Activated CD4-positive, alpha-beta T cell treated with anti-CD3 and anti-CD28 coated beads for 4 hours (primary cell): ENCODE measurements at regions not wholly inside any gene's neighbourhood (a gene's known extent, or its start where the extent isn't known, plus 50 kb on each side); places are given as distances from the start of the nearest gene placed in this dataset.
"Not testable (repeated sequence)": the region's sequence is repeated elsewhere in the genome, so short reads cannot be mapped to it uniquely, and the experiment has no call there.

Source experiments
- DNase-seq, 2 donors: peaks; one replicate each; pipeline ENCODE4 v3.0.0-alpha.2; 2020

DNA sequence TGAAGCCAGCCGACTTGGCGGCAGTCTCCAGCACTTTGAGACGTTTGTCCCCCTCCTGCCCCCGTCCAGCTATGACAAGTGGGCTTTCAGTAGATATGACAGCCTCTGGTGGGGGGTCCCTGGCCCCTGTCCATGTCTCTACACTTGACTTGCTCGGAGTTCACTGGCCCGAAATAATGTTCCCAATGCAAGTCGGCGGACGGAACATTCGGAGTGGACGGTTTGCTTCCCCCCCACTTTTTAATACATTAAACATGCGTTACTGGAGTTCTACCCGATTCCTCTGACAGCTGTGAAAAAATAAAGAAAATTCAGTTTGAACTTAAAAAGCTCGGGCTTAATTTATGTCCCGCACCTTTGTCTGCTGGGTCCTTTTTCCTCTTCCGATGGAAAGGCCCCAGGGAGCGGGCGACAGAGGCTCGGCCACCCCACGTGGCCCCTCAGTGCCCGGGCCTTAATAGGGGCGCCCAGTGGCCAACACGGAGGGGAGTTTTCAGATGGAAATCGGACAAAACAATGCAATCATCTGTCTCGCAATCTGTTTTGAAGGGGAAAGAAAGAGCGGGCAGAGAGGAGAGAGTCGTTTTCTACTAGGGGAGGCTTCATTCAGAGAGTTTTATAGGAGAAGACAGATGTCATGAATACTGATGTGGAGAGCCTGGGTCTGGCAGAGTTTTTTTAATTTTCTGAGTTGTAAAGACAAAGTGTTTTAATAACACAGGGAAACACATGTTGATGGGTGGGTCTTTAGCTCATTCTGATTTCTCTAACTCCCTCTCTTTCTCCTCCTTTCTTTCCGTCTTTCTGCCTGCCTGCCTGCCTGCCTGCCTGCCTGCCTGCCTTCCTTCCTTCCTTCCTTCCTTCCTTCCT is 50.2 kb downstream of the SMIM38 start:
- no peak for DNase-seq

DNA sequence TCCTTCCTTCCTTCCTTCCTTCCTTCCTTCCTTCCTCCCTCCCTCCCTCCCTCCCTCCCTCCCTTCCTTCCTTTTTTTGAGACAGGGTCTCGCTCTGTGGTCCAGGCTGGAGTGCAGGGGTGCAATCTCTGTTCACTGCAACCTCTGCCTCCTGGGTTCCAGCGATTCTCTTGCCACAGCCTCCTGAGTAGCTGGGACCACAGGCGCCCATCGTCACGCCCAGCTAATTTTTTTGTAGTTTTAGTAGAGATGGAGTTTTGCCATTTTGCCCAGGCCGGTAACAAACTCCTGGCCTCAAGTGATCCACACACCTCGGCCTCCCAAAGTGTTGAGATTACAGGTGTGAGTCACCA is 50.9 kb downstream of the SMIM38 start:
- DNase-seq, result not testable (repeated sequence)

DNA sequence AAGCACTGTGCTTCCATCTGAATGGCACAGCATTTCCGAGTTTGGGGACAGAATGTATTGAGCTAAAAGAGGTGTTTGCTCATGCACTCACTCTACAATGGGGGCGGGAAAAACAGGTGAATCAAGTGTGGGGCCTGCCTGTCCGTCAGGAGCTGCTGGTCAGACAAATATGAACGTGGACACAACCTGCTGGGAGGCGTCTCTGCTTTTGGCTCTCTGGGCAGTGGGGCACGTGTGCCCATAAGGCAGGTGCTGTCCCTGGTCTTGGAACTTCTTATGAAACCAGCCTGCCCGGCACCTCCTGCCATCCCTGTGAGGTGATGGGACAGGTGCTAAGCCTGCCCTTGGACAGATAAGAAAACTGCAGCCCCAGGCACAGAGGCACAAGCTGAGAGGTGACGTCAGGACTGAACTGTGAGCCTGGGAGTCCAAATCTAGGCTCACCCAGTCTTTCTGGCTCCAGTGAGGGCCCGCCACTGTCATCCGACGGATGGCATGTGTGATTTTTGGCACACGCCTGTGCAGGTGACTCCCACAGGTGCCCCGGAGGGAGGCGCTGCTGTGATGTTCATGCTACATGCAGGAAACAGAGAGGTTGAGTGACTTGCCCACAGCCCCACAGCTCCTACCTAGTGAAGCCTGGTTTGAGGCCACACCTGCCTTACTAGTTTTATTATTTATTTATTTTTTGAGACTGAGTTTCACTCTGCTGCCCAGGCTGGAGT is 51.6 kb downstream of the SMIM38 start:
- no peak for DNase-seq

DNA sequence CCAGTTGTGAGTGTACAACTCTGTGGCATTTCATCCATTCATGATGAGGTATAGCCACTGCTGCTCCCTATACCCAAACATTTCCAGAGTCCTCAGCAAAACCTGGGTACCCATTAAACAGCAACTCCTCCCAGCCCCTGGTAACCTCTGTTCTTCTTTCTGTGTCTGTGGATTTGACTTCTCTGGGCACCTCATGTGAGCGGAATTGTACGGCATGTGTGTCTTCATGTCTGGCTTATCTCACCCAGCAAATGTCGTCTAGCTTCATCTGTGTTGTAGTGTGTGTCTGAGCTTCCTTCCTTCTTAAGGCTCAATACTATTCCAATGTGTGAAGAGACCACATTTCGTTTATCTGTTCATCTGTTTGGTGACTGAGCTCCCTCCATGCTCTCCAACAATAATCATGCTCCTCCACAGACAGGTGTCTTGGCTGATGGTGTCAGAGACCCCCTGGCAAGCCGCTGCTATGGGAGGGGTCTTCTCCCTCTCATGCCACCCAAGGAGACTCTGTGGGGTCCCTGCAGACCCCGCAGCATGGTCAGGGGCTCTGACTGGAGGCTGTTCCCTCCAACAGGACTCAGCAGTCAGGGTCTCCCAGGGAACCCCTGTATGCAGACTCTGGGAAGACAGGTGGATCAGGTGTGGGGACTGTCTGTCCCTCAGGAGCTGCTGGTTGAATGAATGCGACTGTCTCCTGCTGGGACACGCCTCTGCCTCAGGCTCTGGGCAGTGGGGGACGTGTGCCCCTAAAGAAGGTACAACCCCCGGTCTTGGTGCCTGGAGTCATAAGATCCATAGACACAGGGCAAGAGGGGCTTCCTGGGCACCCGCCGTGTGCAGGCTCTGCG is 52.7 kb downstream of the SMIM38 start:
- no peak for DNase-seq

DNA sequence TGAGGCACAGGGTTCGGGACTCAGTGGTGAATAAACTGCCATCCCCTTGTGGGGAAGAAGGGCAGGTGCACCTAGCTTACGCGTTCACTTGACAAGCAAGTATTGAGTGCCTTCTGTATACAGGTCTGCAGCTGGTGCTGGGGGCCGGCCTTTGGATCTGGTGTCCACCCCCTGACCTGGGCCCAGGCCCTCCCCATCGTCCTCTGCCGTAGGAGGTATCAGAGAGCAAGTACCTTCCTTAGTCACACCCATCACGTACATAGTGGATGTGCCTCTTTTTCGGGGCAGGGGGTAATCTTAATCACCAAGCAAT is 53.3 kb downstream of the SMIM38 start:
- no peak for DNase-seq

DNA sequence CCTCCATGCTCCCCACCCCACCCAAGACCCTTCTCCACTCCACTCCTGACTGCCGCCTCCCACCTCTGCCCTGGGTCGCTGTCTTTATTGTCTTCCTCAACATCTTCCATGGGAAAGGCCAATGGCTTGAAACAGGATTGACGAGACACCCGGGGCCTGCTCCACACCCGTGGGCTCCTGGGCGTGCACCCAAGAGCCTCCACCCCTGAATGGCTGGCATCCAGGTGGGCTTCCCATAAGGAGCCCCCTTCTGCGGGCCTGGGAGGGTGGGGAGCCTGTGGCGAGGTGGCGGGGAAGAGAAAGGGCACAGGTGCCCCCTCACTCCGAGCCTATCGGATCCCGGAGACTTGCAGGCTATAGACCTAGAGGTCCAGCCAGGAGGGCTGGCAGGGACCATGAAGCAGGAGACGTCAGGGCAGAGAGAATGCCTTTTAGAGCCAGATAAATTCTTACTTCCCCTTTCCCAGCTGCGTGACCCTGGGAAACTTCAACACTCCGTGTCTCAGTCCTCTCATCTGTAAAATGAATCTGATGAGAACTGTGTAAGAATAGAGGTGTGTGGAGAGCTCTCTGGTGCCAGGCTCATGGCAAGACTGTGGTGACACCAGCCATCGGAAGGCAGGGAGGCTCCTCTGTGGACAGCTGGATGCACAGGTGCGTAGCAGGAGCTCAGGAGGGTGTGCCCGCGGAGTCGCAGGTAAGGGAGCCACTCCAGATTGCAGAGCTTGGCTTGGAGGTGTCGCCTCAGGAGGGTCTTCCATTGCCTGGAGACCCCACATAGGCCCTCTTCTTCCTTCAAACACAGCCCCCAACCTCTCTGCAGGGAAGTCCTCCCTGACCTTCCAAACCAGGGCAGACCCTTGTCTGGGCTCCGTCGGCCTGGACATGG is 53.9 kb downstream of the SMIM38 start:
- no peak for DNase-seq

DNA sequence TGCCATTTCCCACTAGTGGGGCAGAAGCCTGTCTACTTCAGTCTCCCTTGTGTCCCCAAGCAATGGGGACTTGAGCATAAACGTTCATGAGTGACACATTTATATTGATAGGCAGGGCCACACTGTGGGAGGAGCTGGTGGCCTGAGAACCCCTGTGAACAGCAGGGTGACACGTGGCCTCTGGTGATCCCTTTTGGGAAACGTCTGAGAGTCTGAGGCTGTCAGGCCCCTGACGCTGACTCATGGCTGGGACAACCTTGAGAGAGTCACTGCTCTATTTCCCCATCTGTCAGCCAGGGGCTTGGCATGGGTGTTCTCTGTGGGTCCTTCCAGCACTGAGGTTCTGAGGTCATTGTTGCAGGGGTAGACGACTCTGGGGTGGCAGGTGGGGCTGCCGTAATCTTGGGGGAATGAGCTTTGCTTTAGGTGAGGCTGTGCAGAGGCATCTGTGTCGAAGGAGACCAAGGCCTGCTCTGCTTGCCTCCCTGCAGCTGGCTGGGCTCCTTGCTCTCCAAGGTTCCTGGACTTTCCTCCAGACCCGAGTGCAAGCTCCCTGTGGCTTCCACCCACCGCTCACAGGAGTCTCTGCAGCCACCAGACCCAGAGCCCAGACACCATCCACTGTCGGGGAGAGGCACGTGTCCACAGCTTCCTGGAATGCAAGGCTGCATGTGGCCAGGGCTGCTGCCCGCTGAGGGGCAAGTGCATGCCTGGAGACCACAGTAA is 54.7 kb downstream of the SMIM38 start:
- no peak for DNase-seq

DNA sequence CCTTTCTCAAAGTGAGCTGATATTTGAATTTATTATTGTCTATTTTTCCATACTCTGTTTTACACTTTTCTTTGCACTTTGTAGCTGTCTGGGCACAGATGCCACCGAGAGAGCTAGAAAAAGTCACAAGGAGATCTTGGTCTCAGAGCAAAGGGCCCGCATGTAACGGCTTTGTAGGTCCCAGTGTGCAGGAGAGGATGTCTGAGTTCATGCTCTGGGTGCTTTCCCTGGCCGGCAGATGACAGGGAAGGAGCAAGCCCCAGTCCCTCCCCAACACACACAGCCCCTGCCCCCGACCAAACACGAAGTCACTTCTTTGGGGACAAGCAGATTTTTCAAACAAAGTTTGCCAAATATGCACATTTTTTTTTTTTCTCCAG is 55.8 kb downstream of the SMIM38 start:
- no peak for DNase-seq

DNA sequence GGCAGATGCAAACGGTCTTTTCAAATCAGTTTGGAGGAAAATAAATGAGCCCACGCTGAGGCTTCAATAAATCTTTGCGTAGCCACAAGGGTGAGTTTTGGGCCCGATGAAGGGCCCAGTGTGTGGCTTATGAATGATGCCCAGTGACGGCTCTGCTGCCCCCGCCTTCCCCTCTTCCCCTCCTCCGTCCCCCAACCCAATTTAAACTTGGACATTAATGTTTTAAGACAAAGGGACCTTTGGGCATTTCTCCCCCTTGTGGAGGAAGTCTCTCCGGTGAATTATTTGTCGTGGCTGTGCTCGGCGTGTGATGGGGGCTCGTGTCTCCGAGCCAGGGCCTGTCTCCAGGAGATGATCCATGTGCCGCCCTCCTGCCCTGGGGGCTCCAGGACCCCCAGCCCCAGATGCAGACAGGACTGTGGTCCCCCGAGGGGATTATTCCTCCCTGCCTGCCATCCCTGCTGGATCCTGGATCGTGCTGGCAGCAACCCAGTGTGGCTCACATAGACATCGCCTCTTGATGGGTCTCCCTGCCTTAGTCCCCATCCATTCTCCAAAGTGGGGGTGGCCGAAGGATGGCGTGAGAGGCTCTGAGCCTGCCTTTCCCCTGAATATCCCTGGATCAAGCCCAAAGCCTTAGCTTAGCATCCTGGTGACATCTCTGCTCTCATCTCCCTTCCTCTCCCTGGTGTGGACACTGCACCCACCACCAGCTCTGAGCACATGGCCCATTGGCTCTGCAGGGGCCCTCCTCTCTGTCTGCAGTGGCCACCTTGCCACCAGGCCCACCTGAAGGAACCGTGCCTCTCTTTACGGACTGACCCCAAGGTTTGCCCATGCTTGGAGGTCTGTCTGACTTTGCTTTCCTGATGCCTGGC is 56.4 kb downstream of the SMIM38 start:
- DNase-seq, result no peak

DNA sequence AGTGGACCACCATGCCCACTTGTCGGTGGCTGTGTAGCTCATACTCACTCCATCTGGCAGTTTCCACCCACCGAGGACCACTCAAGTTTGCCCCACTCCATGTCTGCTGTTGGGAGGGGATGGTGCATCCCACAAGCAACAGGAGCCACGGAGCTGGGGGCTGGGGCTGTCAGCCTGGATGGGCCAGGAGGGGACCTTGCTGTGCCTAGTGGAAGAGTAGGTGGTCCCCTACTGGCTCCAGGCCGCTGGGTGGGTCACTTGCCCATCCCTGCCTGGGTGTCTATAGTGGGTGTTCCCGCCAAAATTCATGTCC is 57.0 kb downstream of the SMIM38 start:
- DNase-seq, result no peak

DNA sequence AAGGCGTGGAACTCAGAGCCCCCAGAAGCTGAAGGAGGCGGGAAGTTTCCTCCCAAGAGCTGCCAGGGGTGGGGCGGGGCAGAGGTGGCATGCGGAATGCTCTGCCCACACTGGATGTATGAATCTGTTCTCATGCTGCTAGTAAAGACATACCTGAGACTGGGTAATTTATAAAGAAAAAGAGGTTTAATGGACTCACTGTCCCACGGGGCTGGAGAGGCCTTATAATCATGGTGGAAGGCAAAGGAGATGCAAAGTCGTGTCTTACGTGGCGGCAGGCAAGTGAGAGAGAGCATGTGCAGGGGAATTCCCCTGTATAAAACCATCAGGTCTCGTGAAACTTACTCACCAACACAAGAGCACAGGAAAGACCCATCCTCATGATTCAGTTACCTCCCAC is 57.6 kb downstream of the SMIM38 start:
- DNase-seq, result peak; percentile 14

DNA sequence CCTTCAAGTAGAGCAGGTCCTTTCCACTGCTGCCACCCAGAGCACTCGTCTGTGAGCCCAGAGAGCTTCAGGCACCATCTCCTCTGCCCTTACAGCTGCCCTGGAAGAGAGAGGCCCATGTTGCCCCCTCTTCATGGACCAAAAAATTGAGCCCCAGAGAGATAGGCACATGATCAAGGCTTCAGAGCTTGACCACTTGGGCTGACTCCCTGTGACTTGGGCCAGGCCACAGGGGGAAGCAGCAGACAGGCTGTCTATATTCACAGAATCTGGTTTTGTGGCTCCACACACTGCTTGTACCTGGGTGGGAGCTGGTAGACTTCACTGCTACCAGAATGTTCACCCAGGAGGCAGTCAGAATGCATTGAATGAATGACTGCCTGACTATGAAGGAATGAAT is 58.2 kb downstream of the SMIM38 start:
- DNase-seq, result no peak

DNA sequence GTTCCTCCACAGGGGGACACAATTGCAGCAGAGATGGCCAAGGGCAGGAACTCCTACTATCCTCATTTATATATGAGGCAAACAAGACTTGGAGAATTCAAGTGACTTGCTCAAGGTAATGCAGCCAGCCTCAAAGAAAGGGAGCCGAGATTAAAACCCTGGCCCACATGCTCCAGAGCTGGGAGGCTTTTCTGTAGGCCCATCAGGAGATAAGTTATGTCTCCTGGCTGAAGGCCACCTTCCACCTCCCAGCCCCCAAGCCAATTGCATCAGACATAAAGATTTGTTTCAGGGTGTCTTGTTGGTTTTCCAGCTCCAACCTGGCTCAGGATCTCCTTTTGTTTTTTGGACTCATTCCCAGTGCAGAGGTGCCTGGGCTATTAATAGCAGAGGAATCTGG is 59.5 kb downstream of the SMIM38 start:
- DNase-seq, result no peak

DNA sequence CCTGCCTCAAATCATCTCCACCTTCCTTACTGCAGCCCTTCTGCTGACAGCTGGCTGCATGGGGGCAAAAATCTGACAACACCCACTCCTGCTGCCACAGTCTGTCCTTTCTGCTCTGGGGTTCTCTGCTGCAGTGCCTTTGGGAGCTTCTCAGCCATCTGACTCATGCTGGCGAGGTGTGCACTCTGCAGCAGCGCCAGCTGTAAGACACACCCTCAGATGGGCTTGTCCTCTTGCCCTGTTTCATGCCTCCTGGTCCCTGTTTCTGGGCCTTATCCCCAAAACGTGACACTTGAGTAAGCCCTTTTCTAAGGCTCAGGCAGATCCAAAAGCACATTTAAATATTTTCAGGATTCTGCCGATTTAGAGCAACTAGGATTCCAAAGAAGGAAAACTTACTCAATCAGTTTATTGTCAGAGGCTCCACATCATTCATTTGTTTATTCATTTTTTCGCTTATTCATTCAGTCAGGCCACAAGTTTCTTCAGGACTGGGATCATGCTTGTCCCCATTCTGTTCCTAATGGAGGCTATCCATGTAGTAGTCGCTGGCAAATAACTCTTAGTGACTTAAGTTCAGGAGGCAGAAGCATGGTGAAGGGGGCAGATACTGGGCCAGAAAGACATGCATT is 60.2 kb downstream of the SMIM38 start:
- DNase-seq, result no peak

DNA sequence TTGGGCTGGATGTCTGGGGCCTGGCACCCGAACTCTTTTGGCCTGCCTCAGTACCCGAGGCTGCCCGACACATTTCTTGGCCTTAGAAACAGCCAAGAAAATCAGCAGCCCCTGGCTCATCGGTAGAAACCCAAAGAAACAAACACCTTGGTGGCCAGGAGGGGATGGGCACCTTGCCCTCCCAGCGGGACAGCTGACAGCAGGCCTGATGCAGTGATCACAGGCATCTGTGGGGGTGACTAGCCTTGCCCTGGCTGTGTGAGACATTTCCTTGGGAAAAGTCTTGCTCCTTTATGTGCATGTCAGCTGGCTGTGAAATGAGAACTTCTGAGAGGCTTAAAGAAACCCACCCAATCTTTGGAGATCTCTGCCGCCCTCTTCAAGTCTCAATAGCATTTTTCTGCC is 60.9 kb downstream of the SMIM38 start:
- DNase-seq, result no peak

DNA sequence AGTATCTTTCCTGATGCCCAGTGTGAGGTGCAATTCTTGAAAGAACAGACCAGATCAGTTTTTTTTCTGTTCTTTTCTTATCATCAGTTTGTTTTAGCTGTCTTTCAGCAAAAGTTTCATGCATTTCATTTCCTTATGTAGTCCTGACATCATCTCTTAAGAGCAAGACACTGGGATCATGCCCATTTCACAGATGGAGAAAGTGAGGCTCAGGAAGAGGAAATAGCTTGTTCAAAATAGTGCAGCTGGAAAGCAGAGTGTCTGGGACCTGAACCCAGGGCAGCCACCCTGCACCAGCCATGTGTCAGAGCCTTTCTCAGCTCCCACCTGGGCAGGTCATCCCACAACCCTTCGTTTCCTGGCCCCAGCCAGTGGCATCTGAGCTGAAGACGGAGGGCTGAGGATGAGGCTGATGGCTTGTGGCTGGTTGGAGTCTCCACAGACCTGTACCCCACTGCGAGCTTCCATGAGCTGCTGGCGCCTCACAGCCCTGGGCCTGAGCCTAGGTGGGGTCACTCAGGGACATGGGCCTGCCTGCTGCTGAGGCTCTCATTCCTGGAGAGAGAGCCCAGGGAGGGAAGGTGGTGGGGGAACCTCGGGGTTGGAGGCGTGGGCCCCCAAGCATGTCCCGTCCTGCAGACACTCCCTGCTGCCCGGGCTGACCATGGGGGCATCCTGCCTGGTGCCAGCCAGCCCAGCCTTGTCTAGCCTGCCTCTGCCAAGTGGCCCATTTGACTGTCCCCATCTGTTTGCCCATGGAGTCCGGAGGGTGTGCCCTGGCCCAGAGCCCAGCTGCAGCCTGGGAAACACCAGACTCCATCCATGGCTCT is 61.8 kb downstream of the SMIM38 start:
- DNase-seq, result no peak

DNA sequence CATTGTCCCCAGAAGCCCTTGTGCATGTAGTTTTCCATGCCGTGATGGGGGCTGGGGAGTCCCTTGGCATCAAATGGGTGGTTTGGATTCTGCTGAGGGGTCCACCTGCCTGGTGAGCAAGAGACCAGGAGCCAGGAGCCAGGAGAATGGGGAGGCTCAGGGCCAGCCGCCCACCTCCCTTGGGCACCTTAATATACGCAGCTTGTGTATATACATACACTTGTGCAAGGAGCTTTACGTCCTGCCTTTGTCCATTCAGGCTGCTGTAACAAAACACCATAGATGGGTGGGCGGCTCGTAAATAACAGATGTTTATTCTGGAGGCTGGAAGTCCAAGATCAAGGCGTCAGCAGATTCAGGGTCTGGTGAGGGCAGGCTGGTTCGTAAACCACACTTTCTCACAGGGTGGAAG is 62.5 kb downstream of the SMIM38 start:
- DNase-seq, result no peak

DNA sequence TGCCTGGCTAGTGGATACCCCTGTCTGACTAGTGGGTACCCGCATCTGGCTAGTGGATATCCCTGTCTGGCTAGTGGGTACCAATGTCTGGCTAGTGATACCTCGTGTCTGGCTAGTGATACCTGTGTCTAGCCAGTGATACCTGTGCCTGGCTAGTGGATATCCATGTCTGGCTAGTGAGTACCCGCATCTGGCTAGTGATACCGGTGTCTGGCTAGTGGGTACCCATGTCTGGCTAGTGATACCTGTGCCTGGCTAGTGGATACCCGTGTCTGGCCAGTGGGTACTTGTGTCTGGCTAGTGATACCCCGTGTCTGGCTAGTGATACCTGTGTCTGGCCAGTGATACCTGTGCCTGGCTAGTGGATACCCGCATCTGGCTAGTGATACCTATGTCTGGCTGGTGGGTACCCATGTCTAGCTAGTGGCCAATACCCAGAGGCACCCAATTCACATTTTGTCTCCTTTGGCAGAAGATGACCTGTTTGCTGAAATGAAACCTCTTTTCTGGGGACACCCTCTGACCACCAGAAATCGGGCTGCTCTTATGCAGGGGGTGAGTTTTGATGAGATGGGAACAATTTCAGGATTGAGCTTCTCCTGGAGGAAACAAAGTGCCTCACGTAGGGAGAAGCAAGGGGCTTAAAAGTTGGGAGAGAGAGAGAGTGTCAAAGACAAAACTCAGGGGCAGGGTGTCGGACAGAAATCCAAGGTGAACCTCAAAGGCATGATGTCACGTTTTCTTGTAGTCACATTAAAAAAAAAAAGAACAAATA is 63.4 kb downstream of the SMIM38 start:
- DNase-seq, result no peak

DNA sequence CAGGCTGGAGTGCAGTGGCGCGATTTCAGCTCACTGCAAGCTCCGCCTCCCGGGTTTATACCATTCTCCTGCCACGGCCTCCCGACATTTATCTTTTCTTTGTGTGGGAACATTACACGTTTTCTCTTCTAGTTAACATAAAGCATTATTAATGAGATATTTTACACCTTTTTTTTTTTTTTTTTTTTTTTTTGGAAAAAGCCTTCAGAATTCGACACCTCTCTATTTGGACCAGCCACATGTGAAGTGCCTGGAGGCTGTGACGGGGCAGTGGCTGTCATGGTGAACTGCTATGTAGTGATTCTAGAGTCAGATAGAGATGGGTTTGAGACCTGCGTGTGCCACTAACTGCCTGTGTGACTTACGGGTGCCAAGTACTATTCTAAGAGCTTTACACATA is 64.3 kb downstream of the SMIM38 start:
- no peak for DNase-seq
